GM23338 (cell line): ENCODE measurements at regions not wholly inside any gene's neighbourhood (a gene's known extent, or its start where the extent isn't known, plus 50 kb on each side); places are given as distances from the start of the nearest gene placed in this dataset.

Source experiments
- ATAC-seq: fragments of 200-7000 bp; cut with Tn5 transposase; 3 replicates; pipeline ENCODE4 v1.9.1; 2020
- DNase-seq: peaks from one replicate; pipeline ENCODE4 v3.0.0-alpha.2; 2015; ENCODE audit warnings: low spot score
- H2AFZ ChIP-seq: fragments of 200-600 bp; sonication (generic); 2 replicates; pipeline ENCODE4 v1.8.0; 2016; ENCODE audit warnings: antibody characterized with exemption, mild to moderate bottlenecking, moderate library complexity
- H3F3A ChIP-seq: fragments of 200-600 bp; sonication (generic); replicated peaks from 2 replicates; pipeline ENCODE4 v1.8.0; 2017; ENCODE audit warnings: antibody characterized with exemption, mixed run types, low read depth
- H3K27ac ChIP-seq: fragments of 200-600 bp; sonication (generic); 2 replicates; pipeline ENCODE4 v1.6.1; 2016; ENCODE audit warnings: low read depth
- H3K27me3 ChIP-seq: fragments of 200-600 bp; sonication (generic); 2 replicates; pipeline ENCODE4 v1.8.0; 2016; ENCODE audit warnings: mild to moderate bottlenecking, mixed run types, moderate library complexity; ENCODE audit not compliant: insufficient read depth
- H3K36me3 ChIP-seq: fragments of 200-600 bp; sonication (generic); 2 replicates; pipeline ENCODE4 v1.8.0; 2016; ENCODE audit warnings: mild to moderate bottlenecking; ENCODE audit not compliant: insufficient read depth
- H3K4me1 ChIP-seq: fragments of 200-600 bp; sonication (generic); 2 replicates; pipeline ENCODE4 v1.8.0; 2016; ENCODE audit warnings: mild to moderate bottlenecking, moderate library complexity; ENCODE audit not compliant: insufficient read depth
- H3K4me2 ChIP-seq: fragments of 200-600 bp; sonication (generic); 2 replicates; pipeline ENCODE4 v1.7.1; 2017; ENCODE audit warnings: mixed run types
- H3K4me3 ChIP-seq: fragments of 200-600 bp; sonication (generic); 2 replicates; pipeline ENCODE4 v1.6.1; 2016; ENCODE audit warnings: mixed run types
- H3K79me2 ChIP-seq: fragments of 200-600 bp; sonication (generic); replicated peaks from 2 replicates; pipeline ENCODE4 v1.8.0; 2017; ENCODE audit warnings: mild to moderate bottlenecking; ENCODE audit not compliant: insufficient read depth
- H3K9me2 ChIP-seq: fragments of 200-600 bp; sonication (generic); 2 replicates; pipeline ENCODE4 v1.8.0; 2017; ENCODE audit not compliant: insufficient read depth
- H4K20me1 ChIP-seq: fragments of 200-600 bp; sonication (generic); replicated peaks from 2 replicates; pipeline ENCODE4 v1.8.0; 2017; ENCODE audit warnings: mild to moderate bottlenecking; ENCODE audit not compliant: insufficient read depth
- H3K27ac Mint-ChIP-seq: 2 replicates; pipeline ENCODE4 v1.8.0; 2020; ENCODE audit warnings: inconsistent platforms, mild to moderate bottlenecking, moderate library complexity, mixed read lengths
- H3K27me3 Mint-ChIP-seq: 3 replicates; pipeline ENCODE4 v1.8.0; 2022; ENCODE audit warnings: low read depth, mild to moderate bottlenecking, moderate library complexity, mixed read lengths, inconsistent platforms; ENCODE audit not compliant: insufficient read depth, poor library complexity
- H3K36me3 Mint-ChIP-seq: 3 replicates; pipeline ENCODE4 v1.8.0; 2021; ENCODE audit warnings: low read depth, mild to moderate bottlenecking, inconsistent platforms, moderate library complexity, mixed read lengths
- H3K4me1 Mint-ChIP-seq: 3 replicates; pipeline ENCODE4 v1.8.0; 2020; ENCODE audit warnings: mild to moderate bottlenecking, inconsistent platforms, mixed read lengths
- H3K4me3 Mint-ChIP-seq: 3 replicates; pipeline ENCODE4 v1.8.0; 2021; ENCODE audit warnings: moderate library complexity, mild to moderate bottlenecking, inconsistent platforms, mixed read lengths
- H3K9me3 Mint-ChIP-seq: 3 replicates; pipeline ENCODE4 v1.8.0; 2020; ENCODE audit warnings: moderate library complexity, mild to moderate bottlenecking, inconsistent platforms, mixed read lengths
- EZH2 ChIP-seq: fragments of 200-600 bp; sonication (generic); IDR thresholded peaks from one replicate; pipeline ENCODE4 v1.8.0; 2017; ENCODE audit warnings: antibody characterized with exemption, mild to moderate bottlenecking, low read depth; ENCODE audit not compliant: unreplicated experiment
- EZH2phosphoT487 ChIP-seq: fragments of 200-600 bp; sonication (generic); IDR thresholded peaks from one replicate; pipeline ENCODE4 v1.8.1; 2018; ENCODE audit warnings: antibody characterized with exemption; ENCODE audit not compliant: unreplicated experiment
- JUNB ChIP-seq: IDR thresholded peaks from one replicate; pipeline ENCODE4 v1.6.1; 2016; ENCODE audit warnings: antibody characterized with exemption; ENCODE audit not compliant: unreplicated experiment
- POLR2AphosphoS5 ChIP-seq: IDR thresholded peaks from 2 replicates; pipeline ENCODE4 v1.6.1; 2016; ENCODE audit warnings: antibody characterized with exemption, low read depth
- STAT1 ChIP-seq: IDR thresholded peaks from one replicate; pipeline ENCODE4 v1.6.1; 2016; ENCODE audit warnings: antibody characterized with exemption; ENCODE audit not compliant: unreplicated experiment
- ZNF114 ChIP-seq: fragments of 250-450 bp; sonication (Bioruptor Pico); IDR thresholded peaks from 2 replicates; pipeline ENCODE4 v1.5.0; 2020; ENCODE audit warnings: mild to moderate bottlenecking, moderate library complexity
- ZNF331 ChIP-seq: fragments of 250-450 bp; sonication (Bioruptor Pico); IDR thresholded peaks from 2 replicates; pipeline ENCODE4 v1.5.0; 2020; ENCODE audit warnings: low read depth, mild to moderate bottlenecking, moderate library complexity
- TF ChIP-seq, protein P1 (sequence below), 2 experiments: fragments of 200-600 bp in 1 of 2; sonication (generic) in 1 of 2; conservative IDR thresholded peaks; 2 replicates each; pipeline versions ENCODE4 v1.5.1 to v1.6.1; 2016 to 2017; ENCODE audit warnings: antibody characterized with exemption in 2 of 2, low read depth in 2 of 2, mild to moderate bottlenecking in 2 of 2, moderate library complexity in 1 of 2
- TF ChIP-seq, protein P2 (sequence below): IDR thresholded peaks from 2 replicates; pipeline ENCODE4 v1.6.1; 2016; ENCODE audit warnings: antibody characterized with exemption
- TF ChIP-seq, protein P3 (sequence below): fragments of 250-450 bp; sonication (Bioruptor Pico); IDR thresholded peaks from 2 replicates; pipeline ENCODE4 v1.5.0; 2020; ENCODE audit warnings: mild to moderate bottlenecking, moderate library complexity

DNA sequence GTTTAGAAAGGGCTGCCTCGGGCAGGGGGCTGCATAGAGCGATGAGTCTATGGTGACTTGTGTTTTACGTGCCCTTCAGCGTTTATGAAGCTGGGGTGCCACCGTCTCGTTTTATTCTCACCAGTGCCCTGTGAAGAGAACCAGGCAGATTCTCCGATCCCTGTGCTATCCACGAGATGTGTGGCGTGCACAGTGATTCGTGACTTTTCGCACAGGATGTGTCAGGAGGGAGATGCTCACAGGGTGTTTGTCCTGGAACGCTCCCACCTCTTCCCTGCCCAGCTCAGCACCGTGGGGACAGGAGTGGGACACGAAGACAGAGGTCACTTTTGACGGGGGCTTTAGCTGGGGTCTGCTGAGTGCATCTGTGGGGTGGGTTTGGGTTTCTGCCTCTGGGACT, 54.9 kb upstream of the AJAP1 start (continued):
- TF ChIP-seq EZH2phosphoT487 (no peak), JUNB (no peak), EZH2 (no peak)
- TF ChIP-seq, protein P1, sequence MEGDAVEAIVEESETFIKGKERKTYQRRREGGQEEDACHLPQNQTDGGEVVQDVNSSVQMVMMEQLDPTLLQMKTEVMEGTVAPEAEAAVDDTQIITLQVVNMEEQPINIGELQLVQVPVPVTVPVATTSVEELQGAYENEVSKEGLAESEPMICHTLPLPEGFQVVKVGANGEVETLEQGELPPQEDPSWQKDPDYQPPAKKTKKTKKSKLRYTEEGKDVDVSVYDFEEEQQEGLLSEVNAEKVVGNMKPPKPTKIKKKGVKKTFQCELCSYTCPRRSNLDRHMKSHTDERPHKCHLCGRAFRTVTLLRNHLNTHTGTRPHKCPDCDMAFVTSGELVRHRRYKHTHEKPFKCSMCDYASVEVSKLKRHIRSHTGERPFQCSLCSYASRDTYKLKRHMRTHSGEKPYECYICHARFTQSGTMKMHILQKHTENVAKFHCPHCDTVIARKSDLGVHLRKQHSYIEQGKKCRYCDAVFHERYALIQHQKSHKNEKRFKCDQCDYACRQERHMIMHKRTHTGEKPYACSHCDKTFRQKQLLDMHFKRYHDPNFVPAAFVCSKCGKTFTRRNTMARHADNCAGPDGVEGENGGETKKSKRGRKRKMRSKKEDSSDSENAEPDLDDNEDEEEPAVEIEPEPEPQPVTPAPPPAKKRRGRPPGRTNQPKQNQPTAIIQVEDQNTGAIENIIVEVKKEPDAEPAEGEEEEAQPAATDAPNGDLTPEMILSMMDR (conservative IDR thresholded peaks at IDR 0.05; ENCODE audit: low read depth in 2 of 2): no peak

DNA sequence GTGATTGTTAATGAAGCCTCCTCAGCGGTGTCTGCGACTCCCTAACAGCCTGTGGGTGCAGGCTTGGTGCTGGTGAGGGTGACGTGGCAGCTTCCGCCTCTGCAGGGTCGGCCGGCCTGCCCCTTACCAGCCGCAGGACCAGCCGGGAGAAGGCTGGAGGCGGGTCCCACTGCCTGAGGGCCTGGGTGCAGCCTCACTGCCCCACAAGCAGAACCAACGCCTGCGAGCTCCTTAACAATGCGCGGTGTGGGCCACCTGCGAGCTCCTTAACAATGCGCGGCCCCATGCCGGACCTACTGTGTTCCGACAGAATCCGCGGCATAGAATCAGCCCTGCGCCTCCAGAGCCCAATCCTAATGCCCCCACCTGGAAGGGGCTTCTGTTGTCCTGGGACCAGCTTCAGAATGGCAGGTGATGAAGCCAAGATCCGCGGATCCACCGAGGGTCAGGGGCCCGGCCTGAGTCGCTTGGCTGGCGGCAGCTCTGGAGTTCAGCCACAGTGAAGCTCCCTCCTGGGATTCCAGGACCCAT, 54.4 kb upstream of the AJAP1 start:
- H3K79me2 ChIP-seq: no peaks in the 10 kb centered on the region
- H3K27me3 ChIP-seq: no peaks in the 10 kb centered on the region
- ATAC-seq: peak; percentile 94
- H3K27me3 Mint-ChIP-seq: peaks cover 18% of the 10 kb centered on the region
- H3K27ac ChIP-seq: no peak overlapping the region
- H4K20me1 ChIP-seq: no peaks in the 10 kb centered on the region
- no peak overlapping the region for H2AFZ ChIP-seq
- no peaks in the 10 kb centered on the region for H3K9me2 ChIP-seq
- H3K4me1 ChIP-seq: no peaks in the 10 kb centered on the region
- H3K4me3 ChIP-seq: no peak overlapping the region
- no peak overlapping the region for H3K4me2 ChIP-seq
- no peaks in the 10 kb centered on the region for H3K36me3 ChIP-seq
- no peak for DNase-seq
- H3K4me1 Mint-ChIP-seq: peaks cover 21% of the 10 kb centered on the region
- H3K4me3 Mint-ChIP-seq: no peak overlapping the region
- peaks cover 16% of the 10 kb centered on the region; the same call in 2 of the 3 replicates for H3K9me3 Mint-ChIP-seq
- H3K36me3 Mint-ChIP-seq: no peaks in the 10 kb centered on the region; the same call in 2 of the 3 replicates
- no peaks in the 10 kb centered on the region for H3F3A ChIP-seq
- H3K27ac Mint-ChIP-seq: no peak overlapping the region
- TF ChIP-seq, protein P2, sequence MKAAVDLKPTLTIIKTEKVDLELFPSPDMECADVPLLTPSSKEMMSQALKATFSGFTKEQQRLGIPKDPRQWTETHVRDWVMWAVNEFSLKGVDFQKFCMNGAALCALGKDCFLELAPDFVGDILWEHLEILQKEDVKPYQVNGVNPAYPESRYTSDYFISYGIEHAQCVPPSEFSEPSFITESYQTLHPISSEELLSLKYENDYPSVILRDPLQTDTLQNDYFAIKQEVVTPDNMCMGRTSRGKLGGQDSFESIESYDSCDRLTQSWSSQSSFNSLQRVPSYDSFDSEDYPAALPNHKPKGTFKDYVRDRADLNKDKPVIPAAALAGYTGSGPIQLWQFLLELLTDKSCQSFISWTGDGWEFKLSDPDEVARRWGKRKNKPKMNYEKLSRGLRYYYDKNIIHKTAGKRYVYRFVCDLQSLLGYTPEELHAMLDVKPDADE: no peak
- TF ChIP-seq, protein P1 (conservative IDR thresholded peaks at IDR 0.05; ENCODE audit: low read depth in 2 of 2): no peak
- TF ChIP-seq, protein P3, sequence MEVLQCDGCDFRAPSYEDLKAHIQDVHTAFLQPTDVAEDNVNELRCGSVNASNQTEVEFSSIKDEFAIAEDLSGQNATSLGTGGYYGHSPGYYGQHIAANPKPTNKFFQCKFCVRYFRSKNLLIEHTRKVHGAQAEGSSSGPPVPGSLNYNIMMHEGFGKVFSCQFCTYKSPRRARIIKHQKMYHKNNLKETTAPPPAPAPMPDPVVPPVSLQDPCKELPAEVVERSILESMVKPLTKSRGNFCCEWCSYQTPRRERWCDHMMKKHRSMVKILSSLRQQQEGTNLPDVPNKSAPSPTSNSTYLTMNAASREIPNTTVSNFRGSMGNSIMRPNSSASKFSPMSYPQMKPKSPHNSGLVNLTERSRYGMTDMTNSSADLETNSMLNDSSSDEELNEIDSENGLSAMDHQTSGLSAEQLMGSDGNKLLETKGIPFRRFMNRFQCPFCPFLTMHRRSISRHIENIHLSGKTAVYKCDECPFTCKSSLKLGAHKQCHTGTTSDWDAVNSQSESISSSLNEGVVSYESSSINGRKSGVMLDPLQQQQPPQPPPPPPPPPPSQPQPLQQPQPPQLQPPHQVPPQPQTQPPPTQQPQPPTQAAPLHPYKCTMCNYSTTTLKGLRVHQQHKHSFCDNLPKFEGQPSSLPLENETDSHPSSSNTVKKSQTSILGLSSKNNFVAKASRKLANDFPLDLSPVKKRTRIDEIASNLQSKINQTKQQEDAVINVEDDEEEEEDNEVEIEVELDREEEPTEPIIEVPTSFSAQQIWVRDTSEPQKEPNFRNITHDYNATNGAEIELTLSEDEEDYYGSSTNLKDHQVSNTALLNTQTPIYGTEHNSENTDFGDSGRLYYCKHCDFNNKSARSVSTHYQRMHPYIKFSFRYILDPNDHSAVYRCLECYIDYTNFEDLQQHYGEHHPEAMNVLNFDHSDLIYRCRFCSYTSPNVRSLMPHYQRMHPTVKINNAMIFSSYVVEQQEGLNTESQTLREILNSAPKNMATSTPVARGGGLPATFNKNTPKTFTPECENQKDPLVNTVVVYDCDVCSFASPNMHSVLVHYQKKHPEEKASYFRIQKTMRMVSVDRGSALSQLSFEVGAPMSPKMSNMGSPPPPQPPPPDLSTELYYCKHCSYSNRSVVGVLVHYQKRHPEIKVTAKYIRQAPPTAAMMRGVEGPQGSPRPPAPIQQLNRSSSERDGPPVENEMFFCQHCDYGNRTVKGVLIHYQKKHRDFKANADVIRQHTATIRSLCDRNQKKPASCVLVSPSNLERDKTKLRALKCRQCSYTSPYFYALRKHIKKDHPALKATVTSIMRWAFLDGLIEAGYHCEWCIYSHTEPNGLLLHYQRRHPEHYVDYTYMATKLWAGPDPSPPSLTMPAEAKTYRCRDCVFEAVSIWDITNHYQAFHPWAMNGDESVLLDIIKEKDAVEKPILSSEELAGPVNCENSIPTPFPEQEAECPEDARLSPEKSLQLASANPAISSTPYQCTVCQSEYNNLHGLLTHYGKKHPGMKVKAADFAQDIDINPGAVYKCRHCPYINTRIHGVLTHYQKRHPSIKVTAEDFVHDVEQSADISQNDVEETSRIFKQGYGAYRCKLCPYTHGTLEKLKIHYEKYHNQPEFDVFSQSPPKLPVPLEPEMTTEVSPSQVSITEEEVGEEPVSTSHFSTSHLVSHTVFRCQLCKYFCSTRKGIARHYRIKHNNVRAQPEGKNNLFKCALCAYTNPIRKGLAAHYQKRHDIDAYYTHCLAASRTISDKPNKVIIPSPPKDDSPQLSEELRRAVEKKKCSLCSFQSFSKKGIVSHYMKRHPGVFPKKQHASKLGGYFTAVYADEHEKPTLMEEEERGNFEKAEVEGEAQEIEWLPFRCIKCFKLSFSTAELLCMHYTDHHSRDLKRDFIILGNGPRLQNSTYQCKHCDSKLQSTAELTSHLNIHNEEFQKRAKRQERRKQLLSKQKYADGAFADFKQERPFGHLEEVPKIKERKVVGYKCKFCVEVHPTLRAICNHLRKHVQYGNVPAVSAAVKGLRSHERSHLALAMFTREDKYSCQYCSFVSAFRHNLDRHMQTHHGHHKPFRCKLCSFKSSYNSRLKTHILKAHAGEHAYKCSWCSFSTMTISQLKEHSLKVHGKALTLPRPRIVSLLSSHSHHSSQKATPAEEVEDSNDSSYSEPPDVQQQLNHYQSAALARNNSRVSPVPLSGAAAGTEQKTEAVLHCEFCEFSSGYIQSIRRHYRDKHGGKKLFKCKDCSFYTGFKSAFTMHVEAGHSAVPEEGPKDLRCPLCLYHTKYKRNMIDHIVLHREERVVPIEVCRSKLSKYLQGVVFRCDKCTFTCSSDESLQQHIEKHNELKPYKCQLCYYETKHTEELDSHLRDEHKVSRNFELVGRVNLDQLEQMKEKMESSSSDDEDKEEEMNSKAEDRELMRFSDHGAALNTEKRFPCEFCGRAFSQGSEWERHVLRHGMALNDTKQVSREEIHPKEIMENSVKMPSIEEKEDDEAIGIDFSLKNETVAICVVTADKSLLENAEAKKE (CRISPR knock-in tag): no peak
- TF ChIP-seq POLR2AphosphoS5 (no peak), JUNB (no peak), ZNF114 (CRISPR knock-in tag) (no peak), STAT1 (no peak), ZNF331 (CRISPR knock-in tag) (no peak)
